NT2/D1 (cell line): ENCODE measurements at regions not wholly inside any gene's neighbourhood (a gene's known extent, or its start where the extent isn't known, plus 50 kb on each side); places are given as distances from the start of the nearest gene placed in this dataset.

ENCODE experiments used
- SUZ12 ChIP-seq: IDR thresholded peaks from 2 replicates; pipeline ENCODE4 v1.6.1; 2011; ENCODE audit not compliant: insufficient read length, insufficient read depth; ENCODE audit errors: extremely low read depth
- ZNF274 ChIP-seq: IDR thresholded peaks from 2 replicates; pipeline ENCODE4 v1.6.1; 2011; ENCODE audit warnings: mild to moderate bottlenecking, low read depth, low read length

DNA sequence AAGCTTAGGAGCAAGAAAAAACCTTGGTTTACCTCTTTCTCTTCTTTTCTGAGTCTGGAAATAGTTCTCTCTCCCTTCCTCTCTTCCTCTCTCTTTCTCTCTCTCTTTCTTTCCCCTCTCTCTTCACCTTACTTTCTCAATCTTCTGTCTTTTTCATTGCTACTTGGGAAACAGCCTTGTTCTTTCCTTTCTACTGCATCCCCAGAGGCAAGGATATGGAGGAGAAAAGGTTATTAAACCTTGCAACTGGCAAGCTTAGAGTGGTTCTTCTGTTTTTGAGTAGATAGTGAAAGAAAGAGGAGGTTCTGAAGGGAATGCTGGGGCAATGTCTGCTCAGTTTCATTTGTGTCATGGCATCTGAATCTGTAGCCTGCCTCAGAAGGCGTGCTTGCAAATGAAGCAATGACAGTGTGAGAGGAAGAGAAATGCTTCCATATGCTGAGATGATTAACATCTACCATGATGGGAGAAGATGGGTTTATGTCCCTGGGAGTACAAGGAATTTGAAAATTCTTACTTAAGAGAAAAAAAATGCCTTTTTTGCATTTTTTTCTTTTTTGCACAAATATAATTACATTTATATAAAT, 190.6 kb downstream of the CEP135 start:
- TF ChIP-seq SUZ12 = no peak
- no peak for TF ChIP-seq ZNF274
